Esophagus squamous epithelium (tissue), 5 donors: ENCODE measurements at regions not wholly inside any gene's neighbourhood (a gene's known extent, or its start where the extent isn't known, plus 50 kb on each side); places are given as distances from the start of the nearest gene placed in this dataset.
"Not testable (repeated sequence)": the region's sequence is repeated elsewhere in the genome, so short reads cannot be mapped to it uniquely, and the experiment has no call there.

ENCODE experiments used
- DNase-seq: peaks from one replicate; lab custom pipeline; 2025; lab: John Stamatoyannopoulos, UW
- H3K27ac ChIP-seq, 4 donors: fragments of 200-600 bp; sonication (generic); one replicate each; pipeline ENCODE4 v1.5.1; 2016 to 2019; ENCODE audit warnings: mild to moderate bottlenecking in 1 of 4
- H3K27me3 ChIP-seq, 4 donors: fragments of 200-600 bp; sonication (generic); 1 replicate in 3 of 4; 2 replicates in 1 of 4; pipeline versions ENCODE4 v1.5.1 to v1.6.0; 2017 to 2021; ENCODE audit warnings: antibody characterized with exemption in 1 of 4
- H3K36me3 ChIP-seq, 3 donors: fragments of 200-600 bp; sonication (generic); one replicate each; pipeline ENCODE4 v1.5.1; 2016 to 2019
- H3K4me1 ChIP-seq, 3 donors: fragments of 200-600 bp; sonication (generic); one replicate each; pipeline ENCODE4 v1.5.1; 2017 to 2019
- H3K4me3 ChIP-seq, 4 donors: fragments of 200-600 bp; sonication (generic); 1 replicate in 3 of 4; 2 replicates in 1 of 4; pipeline ENCODE4 v1.5.1; 2016 to 2019; ENCODE audit warnings: mild to moderate bottlenecking in 2 of 4, moderate library complexity in 1 of 4
- H3K9me3 ChIP-seq, 3 donors: fragments of 200-600 bp; sonication (generic); one replicate each; pipeline ENCODE4 v1.5.1; 2016 to 2019
- CTCF ChIP-seq, 6 experiments: fragments of 450-650 bp in 4 of 6; fragments of 200-600 bp in 2 of 6; sonication (generic) in 2 of 6; IDR thresholded peaks; one replicate each; pipeline ENCODE4 v1.5.1; 2016 to 2019; ENCODE audit warnings: antibody characterized with exemption in 6 of 6, mild to moderate bottlenecking in 4 of 6, moderate library complexity in 4 of 6
- POLR2A ChIP-seq, 4 donors: fragments of 450-650 bp; IDR thresholded peaks; one replicate each; pipeline ENCODE4 v1.6.1; 2017; ENCODE audit warnings: antibody characterized with exemption in 4 of 4, mild to moderate bottlenecking in 4 of 4, moderate library complexity in 3 of 4
- WGBS, 2 donors: methylation state at CpG; one replicate each; pipeline ENCODE4 v1.1.5; 2018; 5-methylcytosine and 5-hydroxymethylcytosine counted together
- intact Hi-C: fragments of 100-400 bp; cut with DNase I; formaldehyde crosslinking; loops from one replicate; pipeline ENCODE4 v1.15.0; 2022
- donor health status: DM: yes; HTN: yes; CAD: no.

GRCh38 chr5:26386532-26386931 is 651.9 kb downstream of the CDH9 start:
- Histone ChIP-seq H3K4me1 (no peaks in the 10 kb centered on the region), H3K9me3 (no peaks in the 10 kb centered on the region), H3K36me3 (no peaks in the 10 kb centered on the region), H3K4me3 (no peak overlapping the region), H3K27ac (no peak overlapping the region), H3K27me3 (no peaks in the 10 kb centered on the region)
- TF ChIP-seq POLR2A (IDR thresholded peaks at IDR 0.05) (no peak), CTCF (IDR thresholded peaks at IDR 0.05) (no peak)
- intact Hi-C loops, result no loop called here
- no peak for DNase-seq
- WGBS, 2 donors, result 57 to 72% methylated on average over 1 of the region's 1 CpG

DNA sequence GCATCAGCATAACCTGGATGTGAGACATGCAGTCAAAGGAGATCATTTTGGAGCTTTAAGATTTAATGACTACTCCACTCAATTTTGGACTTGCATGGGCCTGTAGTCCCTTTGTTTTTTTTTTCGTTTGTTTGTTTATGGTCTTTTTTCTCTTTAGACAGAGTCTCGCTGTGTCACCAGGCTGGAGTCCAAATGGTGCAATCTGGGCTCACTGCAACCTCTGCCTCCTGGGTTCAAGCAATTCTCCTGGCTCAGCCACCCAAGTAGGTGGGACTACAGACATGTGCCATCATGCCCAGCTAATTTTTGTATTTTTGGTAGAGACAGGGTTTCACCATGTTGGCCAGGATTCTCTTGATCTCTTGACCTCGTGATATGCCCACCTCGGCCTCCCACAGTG is 673.8 kb downstream of the CDH9 start:
- WGBS, 2 donors, result 52 to 60% methylated on average over 4 of the region's 4 CpGs
- H3K36me3 ChIP-seq, H3K27me3 ChIP-seq, H3K4me3 ChIP-seq, DNase-seq, H3K27ac ChIP-seq, intact Hi-C loops, H3K4me1 ChIP-seq: not testable (repeated sequence)
- peaks cover 0 to 27% (median 8%) of the 10 kb centered on the region in 3 donors for H3K9me3 ChIP-seq

DNA sequence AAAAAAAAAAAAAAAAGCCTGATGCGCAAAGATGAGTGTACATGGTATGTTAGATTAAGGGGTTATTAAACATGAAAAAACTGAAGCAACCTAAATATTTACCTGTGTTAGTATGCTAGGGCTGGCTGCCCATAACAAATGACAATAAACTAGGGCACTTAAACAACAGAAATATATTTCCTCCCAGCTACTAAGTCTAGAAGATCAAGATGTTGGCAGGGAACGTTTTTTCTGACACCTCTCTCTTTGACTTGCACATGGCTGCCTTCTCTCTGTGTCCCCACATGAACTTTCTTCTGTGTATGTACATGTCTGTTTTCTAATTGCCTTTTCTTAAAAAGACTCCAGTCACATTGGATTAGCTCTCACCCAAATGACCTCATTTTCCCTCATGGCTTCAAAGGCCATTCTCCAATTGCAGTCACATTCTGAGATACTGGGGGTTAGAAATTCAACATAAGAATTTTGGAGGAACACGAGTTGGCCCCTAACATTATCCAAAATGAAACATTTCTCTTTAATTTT is 694.5 kb downstream of the CDH9 start:
- Histone ChIP-seq H3K36me3 (no peaks in the 10 kb centered on the region), H3K4me1 (no peaks in the 10 kb centered on the region), H3K9me3 (no peaks in the 10 kb centered on the region), H3K27ac (no peak overlapping the region), H3K4me3 (no peak overlapping the region), H3K27me3 (no peaks in the 10 kb centered on the region)
- DNase-seq, result no peak
- intact Hi-C loops, result no loop called here
- WGBS, 2 donors, result 47 to 52% methylated on average over 3 of the region's 3 CpGs
- TF ChIP-seq POLR2A (IDR thresholded peaks at IDR 0.05) (no peak), CTCF (IDR thresholded peaks at IDR 0.05) (no peak)

- Histone ChIP-seq H3K4me3 (no peak overlapping the region), H3K27ac (no peak overlapping the region), H3K36me3 (no peaks in the 10 kb centered on the region), H3K9me3 (no peaks in the 10 kb centered on the region), H3K27me3 (no peaks in the 10 kb centered on the region), H3K4me1 (no peaks in the 10 kb centered on the region)
- no peak for DNase-seq
- 20 to 43% methylated on average over 1 of the region's 1 CpG for WGBS, 2 donors
- intact Hi-C loops, result no loop called here
- TF ChIP-seq POLR2A (IDR thresholded peaks at IDR 0.05), result no peak
- TF ChIP-seq CTCF (IDR thresholded peaks at IDR 0.05), result no peak
Measured at GRCh38 chr5:26339576-26339975, 698.8 kb downstream of the CDH9 start.

DNA sequence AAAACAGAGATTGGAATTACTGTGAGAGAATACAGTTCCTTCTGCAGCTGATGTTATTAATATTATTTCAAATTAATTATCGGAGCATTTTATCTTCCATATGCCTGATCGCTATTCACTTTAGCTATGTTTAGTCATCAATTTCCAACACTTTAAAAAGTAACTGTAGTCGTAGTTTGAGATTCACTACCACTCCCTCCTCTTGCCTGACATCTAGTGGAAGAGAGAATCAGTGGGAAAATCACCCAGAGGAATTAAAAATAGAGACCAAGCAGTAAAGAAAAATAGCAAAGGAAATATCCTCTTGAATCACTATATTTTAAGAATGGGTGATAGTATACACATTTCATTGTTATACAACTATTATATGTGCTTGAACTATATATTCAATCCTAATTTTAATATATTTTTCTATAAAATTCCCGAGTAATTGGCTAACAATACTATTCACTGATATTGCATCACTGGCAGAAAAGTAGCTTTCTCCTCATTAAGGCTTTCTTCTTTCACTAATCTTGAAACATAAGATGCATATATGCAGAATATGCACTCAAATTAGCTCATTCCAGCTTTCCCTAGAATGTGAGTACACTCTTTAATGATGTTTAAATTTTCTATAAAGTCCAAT is 708.7 kb downstream of the CDH9 start:
- 19 to 26% methylated on average over 4 of the region's 4 CpGs for WGBS, 2 donors
- no peak for DNase-seq
- H3K27me3 ChIP-seq, result no peaks in the 10 kb centered on the region

More for the DNA sequence above, 708.7 kb downstream of the CDH9 start:
- Histone ChIP-seq H3K4me3 (no peak overlapping the region), H3K27ac (no peak overlapping the region), H3K4me1 (no peaks in the 10 kb centered on the region), H3K36me3 (no peaks in the 10 kb centered on the region), H3K9me3 (peaks cover 0 to 21% (median 0%) of the 10 kb centered on the region in 3 donors)
- intact Hi-C loops, result no loop called here
- TF ChIP-seq POLR2A (IDR thresholded peaks at IDR 0.05) (no peak), CTCF (IDR thresholded peaks at IDR 0.05) (no peak)
